ENCODE measurements at regions not wholly inside any gene's neighbourhood (a gene's known extent, or its start where the extent isn't known, plus 50 kb on each side); places are given as distances from the start of the nearest gene placed in this dataset.

- TF ChIP-seq CTCF (IDR thresholded peaks at IDR 0.05): no peak
- TF ChIP-seq POLR2AphosphoS5 (IDR thresholded peaks at IDR 0.05): no peak
- TF ChIP-seq POLR2A (IDR thresholded peaks at IDR 0.05): no peak
These were observed 309.1 kb downstream of the AASDHPPT start for GRCh38 chr11:106386519-106386918.

Measured in prostate gland (tissue), 2 donors.